Choroid plexus epithelial cell (primary cell): ENCODE measurements at regions not wholly inside any gene's neighbourhood (a gene's known extent, or its start where the extent isn't known, plus 50 kb on each side); places are given as distances from the start of the nearest gene placed in this dataset.
"Not testable (repeated sequence)": the region's sequence is repeated elsewhere in the genome, so short reads cannot be mapped to it uniquely, and the experiment has no call there.

Experiments used
- DNase-seq: peaks from one replicate; pipeline ENCODE4 v3.0.0-alpha.2; 2010; ENCODE audit warnings: low read depth
- H3K4me3 ChIP-seq: 2 replicates; pipeline ENCODE4 v1.5.1; 2011; ENCODE audit warnings: low read depth, mild to moderate bottlenecking, control low read depth, low read length, moderate library complexity
- TF ChIP-seq, protein P1 (sequence below): conservative IDR thresholded peaks from 2 replicates; pipeline ENCODE4 v1.5.1; 2011; ENCODE audit warnings: low read depth, mild to moderate bottlenecking, control low read depth, inconsistent platforms, low read length, moderate library complexity

DNA sequence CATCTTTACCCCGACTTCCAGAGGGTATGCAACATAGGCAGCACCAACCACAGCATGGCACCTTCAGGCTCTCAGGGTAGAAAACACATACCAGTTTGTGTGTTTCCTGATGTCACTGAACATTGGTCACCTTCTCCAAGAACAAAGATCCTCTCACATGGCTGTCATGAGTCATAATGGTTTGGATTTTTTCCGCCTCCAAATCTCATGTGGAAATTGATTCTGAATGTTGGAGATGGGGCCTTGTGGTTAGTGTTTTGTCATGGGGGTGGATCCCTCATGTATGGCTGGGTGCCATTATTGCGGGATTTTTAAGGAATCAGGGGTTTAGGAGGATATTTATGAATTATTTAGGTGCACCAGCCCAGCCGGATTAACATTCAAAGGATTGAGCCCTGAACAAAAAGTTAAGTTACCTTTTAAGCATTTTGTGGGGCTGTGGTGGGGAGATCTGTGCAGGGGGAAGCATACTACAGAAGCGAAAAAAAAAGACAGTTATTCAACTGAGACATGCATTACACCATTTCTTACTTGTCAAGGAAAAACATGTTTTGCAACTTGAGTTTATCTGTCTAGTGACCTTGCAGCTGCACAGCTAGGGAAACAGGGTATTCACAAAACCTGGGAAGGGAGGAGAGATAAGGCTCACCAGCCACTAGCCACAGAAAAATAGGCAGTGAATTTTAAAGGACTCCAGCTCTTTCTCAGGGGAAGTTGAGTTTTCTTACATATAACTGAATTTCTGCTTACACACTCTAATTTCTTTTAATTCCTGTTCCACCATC is 774.1 kb upstream of the AUTS2 start:
- H3K4me3 ChIP-seq, result no peak overlapping the region
- TF ChIP-seq, protein P1, sequence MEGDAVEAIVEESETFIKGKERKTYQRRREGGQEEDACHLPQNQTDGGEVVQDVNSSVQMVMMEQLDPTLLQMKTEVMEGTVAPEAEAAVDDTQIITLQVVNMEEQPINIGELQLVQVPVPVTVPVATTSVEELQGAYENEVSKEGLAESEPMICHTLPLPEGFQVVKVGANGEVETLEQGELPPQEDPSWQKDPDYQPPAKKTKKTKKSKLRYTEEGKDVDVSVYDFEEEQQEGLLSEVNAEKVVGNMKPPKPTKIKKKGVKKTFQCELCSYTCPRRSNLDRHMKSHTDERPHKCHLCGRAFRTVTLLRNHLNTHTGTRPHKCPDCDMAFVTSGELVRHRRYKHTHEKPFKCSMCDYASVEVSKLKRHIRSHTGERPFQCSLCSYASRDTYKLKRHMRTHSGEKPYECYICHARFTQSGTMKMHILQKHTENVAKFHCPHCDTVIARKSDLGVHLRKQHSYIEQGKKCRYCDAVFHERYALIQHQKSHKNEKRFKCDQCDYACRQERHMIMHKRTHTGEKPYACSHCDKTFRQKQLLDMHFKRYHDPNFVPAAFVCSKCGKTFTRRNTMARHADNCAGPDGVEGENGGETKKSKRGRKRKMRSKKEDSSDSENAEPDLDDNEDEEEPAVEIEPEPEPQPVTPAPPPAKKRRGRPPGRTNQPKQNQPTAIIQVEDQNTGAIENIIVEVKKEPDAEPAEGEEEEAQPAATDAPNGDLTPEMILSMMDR, result no peak
- peak; percentile 11 for DNase-seq

DNA sequence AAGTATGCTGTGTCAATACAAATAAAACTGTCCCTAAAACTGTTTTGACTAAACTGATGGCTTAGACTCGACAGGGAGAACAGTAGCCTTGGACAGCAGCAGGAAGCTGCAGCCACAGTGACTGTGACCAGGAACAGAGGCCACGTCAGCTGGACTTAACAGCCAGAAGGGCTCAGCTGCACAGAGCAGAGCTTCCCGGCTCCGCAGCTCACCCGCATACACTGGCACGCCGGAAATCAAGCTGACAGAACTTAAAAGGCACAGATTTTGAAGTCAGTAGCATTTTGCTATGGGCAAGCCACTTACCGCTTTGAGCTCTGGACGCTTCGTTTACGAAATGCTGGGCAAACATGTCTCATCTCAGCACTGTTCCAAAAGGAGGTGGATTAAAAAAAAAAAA is 769.7 kb upstream of the AUTS2 start:
- no peak overlapping the region for H3K4me3 ChIP-seq
- TF ChIP-seq, protein P1, result no peak
- DNase-seq, result no peak

DNA sequence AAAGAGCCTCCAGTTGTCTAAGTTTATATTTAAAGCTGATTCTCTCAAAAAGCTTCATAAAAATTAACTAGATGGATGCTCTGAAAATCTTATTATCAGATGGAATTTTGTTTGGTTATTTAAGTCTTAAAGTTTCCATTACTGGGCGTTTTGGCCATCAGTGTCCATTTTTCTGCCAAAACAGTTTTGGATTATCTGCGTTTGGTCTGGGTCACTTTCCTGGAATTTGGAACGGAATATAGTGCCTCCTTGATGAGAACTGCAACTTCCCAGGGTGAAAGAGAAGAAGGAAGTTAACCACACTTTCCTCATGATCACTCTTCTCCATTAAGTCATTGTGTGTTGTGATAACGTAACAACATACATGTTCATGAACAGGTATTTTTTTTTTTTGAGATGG is 764.9 kb upstream of the AUTS2 start:
- H3K4me3 ChIP-seq, result no peak overlapping the region
- TF ChIP-seq, protein P1, result no peak
- no peak for DNase-seq

DNA sequence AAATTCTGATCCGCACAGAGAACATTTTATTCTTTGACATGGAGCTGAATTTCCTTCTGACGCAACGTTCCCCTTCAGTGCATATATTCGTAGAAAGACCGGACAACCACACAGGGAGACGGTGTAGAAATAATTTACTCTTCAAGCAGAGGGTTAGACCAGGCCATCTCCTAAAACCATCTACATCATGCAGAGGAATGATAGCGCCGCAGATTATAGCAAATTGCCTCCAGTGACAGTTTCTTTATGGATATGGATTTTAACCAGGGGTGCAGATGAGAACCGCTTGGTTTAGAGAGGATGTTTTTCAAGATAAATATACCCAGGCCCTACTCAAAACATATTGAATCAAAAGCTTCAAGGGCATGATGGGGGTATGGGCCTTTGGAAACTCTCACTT is 759.3 kb upstream of the AUTS2 start:
- H3K4me3 ChIP-seq, result no peak overlapping the region
- TF ChIP-seq, protein P1, result no peak
- no peak for DNase-seq

DNA sequence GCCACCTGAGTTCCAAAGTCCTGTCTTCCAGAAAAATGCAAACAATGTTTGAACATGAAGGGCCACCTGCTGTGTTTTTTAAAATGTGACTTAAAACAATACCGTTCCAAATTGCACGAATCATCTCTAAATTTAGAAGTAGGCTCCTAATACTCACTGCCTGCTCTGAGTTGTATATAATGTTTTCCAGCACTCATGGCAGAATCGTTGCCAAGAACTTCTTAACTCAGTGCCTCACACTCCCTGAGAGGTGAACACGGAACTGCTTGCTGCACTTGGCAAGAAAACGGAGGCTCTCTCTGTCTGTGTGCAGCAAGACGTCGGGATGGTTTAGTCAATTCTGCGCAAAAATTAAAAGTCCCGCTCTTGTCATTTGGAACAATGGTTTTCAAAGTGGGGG is 757.3 kb upstream of the AUTS2 start:
- TF ChIP-seq, protein P1, result no peak
- DNase-seq, result peak; percentile 40
- no peak overlapping the region for H3K4me3 ChIP-seq

DNA sequence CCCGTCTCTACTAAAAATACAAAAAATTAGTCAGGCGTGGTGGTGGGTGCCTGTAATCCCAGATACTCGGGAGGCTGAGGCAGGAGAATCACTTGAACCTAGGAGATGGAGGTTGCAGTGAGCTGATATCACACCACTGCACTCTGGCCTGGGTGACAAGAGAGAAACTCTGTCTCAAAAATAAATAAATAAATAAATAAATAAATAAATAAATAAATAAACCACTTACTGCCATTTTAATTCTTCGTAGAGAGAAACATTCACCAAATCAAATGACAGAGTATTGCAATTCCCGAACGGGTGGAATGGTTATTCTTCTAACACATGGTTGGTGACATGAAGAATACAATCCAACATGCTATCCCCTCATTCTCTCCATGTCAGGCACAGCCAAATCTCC is 754.3 kb upstream of the AUTS2 start:
- not testable (repeated sequence) for DNase-seq, H3K4me3 ChIP-seq

DNA sequence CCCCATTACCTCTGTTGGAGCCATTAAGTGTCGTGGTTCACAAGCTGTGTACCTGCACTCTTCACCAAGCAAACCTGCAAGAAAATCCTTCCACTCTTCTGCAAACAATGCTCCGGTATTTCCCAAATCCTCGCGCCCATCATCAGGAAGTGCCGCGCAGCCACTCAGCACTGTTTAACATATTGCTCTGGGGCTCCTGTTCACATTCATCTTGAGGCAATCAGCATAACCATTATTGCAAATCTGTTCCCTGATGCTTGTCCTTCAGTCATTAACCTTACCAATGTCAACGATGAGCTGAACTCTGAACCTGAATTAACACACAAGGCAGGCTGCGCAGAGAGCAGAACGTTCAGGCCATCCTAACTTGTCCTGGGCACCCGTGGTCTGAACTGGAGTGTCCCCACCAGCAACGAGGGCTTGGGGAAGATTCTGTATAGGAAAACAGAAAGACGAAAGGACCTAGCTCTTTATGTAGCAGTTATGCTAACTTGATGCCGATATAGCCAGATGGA is 751.4 kb upstream of the AUTS2 start:
- DNase-seq, result no peak
- TF ChIP-seq, protein P1, result no peak

More for the DNA sequence above, 751.4 kb upstream of the AUTS2 start:
- H3K4me3 ChIP-seq, result no peak overlapping the region
